ENCODE measurements at regions not wholly inside any gene's neighbourhood (a gene's known extent, or its start where the extent isn't known, plus 50 kb on each side); places are given as distances from the start of the nearest gene placed in this dataset.

- TF ChIP-seq PRDM6 (tag by site-specific recombination; IDR thresholded peaks at IDR 0.05) (no peak), INSM2 (tag by site-specific recombination; IDR thresholded peaks at IDR 0.05) (no peak), ZNF654 (tag by site-specific recombination; IDR thresholded peaks at IDR 0.05; ENCODE audit: low read depth) (no peak), ZNF48 (tag by site-specific recombination; IDR thresholded peaks at IDR 0.05) (no peak), ZNF513 (tag by site-specific recombination; IDR thresholded peaks at IDR 0.05) (no peak), ZNF76 (tag by site-specific recombination; IDR thresholded peaks at IDR 0.05; ENCODE audit: borderline replicate concordance, low read depth) (no peak)
These were observed 77.4 kb downstream of the PSMG1 start (continued) for GRCh38 chr21:39105836-39106235.

DNA sequence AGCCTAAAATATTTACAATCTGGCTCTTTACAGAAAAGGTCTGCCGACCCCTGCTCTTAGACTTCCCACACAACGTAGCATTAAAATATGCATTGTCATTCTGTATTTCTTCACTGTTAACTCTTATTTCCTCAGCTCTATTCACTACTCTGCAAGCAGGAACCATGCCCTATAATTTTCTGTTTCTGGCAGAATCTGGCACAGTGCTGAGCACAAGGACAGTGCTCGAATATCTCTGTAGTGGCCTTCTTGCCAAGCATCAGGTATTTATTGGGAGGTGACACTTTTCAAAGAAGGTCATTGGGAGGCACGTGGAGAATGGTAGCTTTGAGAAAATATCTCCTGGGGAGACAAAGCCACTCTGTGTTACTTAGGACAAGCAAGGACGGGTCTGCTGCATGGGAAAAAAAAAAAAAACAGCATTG, 77.9 kb downstream of the PSMG1 start:
- no peak for TF ChIP-seq SP7 (tag by site-specific recombination; IDR thresholded peaks at IDR 0.05)
- TF ChIP-seq ZNF473 (tag by site-specific recombination; IDR thresholded peaks at IDR 0.05) = no peak
- TF ChIP-seq, protein P1, sequence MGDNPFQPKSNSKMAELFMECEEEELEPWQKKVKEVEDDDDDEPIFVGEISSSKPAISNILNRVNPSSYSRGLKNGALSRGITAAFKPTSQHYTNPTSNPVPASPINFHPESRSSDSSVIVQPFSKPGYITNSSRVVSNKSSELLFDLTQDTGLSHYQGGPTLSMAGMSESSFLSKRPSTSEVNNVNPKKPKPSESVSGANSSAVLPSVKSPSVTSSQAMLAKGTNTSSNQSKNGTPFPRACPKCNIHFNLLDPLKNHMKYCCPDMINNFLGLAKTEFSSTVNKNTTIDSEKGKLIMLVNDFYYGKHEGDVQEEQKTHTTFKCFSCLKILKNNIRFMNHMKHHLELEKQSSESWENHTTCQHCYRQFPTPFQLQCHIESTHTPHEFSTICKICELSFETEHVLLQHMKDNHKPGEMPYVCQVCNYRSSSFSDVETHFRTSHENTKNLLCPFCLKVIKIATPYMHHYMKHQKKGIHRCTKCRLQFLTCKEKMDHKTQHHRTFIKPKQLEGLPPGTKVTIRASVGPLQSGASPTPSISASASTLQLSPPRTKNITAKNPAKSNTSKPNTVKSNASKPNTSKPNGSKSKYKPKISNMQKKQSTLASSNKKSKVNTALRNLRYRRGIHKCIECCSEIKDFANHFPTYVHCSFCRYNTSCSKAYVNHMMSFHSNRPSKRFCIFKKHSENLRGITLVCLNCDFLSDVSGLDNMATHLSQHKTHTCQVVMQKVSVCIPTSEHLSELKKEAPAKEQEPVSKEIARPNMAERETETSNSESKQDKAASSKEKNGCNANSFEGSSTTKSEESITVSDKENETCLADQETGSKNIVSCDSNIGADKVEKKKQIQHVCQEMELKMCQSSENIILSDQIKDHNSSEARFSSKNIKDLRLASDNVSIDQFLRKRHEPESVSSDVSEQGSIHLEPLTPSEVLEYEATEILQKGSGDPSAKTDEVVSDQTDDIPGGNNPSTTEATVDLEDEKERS (tag by site-specific recombination; IDR thresholded peaks at IDR 0.05) = no peak
- TF ChIP-seq ZNF555 (tag by site-specific recombination; conservative IDR thresholded peaks at IDR 0.05) = no peak
- no peak for TF ChIP-seq ZBTB44 (tag by site-specific recombination; IDR thresholded peaks at IDR 0.05)
- no peak for TF ChIP-seq ZNF157 (tag by site-specific recombination; IDR thresholded peaks at IDR 0.05)
- Histone ChIP-seq H3K27ac (ENCODE audit: extremely low read depth, low read depth, low read length) (no peak overlapping the region), H3K36me3 (ENCODE audit: control insufficient read depth in 2 of 2, insufficient read depth in 1 of 2, low read length in 2 of 2) (no peaks in the 10 kb centered on the region), H3K4me3 (ENCODE audit: low read depth, low read length) (no peak overlapping the region), H3K4me1 (ENCODE audit: control insufficient read depth, insufficient read depth, low read length) (no peaks in the 10 kb centered on the region), H3K9me3 (ENCODE audit: control insufficient read depth, insufficient read depth, low read depth, low read length) (no peaks in the 10 kb centered on the region)
- ChIA-PET POLR2A (interaction anchor here (0.6 to 0.8 kb wide), 2 partner anchors 10 to 72 kb away, joined by 3 to 4 read pairs; no protein-coding TSS in a partner anchor), CTCF (interaction anchor here (1.0 to 1.1 kb wide), 2 partner anchors 10 to 33 kb away, joined by 3 read pairs; no protein-coding TSS in a partner anchor)

GRCh38 chr21:39104911-39105310, 78.3 kb downstream of the PSMG1 start:
- POLR2A ChIA-PET = interaction anchor here (0.8 kb wide), 1 partner anchor 10 kb away, joined by 4 read pairs; no protein-coding TSS in a partner anchor
- Histone ChIP-seq H3K4me3 (ENCODE audit: low read depth, low read length) (no peak overlapping the region), H3K9me3 (ENCODE audit: control insufficient read depth, insufficient read depth, low read depth, low read length) (no peaks in the 10 kb centered on the region), H3K36me3 (ENCODE audit: control insufficient read depth in 2 of 2, insufficient read depth in 1 of 2, low read length in 2 of 2) (no peaks in the 10 kb centered on the region), H3K27ac (ENCODE audit: extremely low read depth, low read depth, low read length) (no peak overlapping the region), H3K4me1 (ENCODE audit: control insufficient read depth, insufficient read depth, low read length) (no peaks in the 10 kb centered on the region)
- CTCF ChIA-PET = interaction anchor here (0.6 to 1.1 kb wide), 3 partner anchors 10 to 374 kb away, joined by 3 read pairs; no protein-coding TSS in a partner anchor
- TF ChIP-seq, protein P2, sequence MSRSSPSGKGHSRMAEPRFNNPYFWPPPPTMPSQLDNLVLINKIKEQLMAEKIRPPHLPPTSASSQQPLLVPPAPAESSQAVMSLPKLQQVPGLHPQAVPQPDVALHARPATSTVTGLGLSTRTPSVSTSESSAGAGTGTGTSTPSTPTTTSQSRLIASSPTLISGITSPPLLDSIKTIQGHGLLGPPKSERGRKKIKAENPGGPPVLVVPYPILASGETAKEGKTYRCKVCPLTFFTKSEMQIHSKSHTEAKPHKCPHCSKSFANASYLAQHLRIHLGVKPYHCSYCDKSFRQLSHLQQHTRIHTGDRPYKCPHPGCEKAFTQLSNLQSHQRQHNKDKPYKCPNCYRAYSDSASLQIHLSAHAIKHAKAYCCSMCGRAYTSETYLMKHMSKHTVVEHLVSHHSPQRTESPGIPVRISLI (tag by site-specific recombination; IDR thresholded peaks at IDR 0.05) = no peak
- TF ChIP-seq ZNF654 (tag by site-specific recombination; IDR thresholded peaks at IDR 0.05; ENCODE audit: low read depth) (no peak), REPIN1 (tag by site-specific recombination; IDR thresholded peaks at IDR 0.05; ENCODE audit: low read depth) (no peak), ZNF10 (tag by site-specific recombination; IDR thresholded peaks at IDR 0.05) (no peak), KLF7 (tag by site-specific recombination; IDR thresholded peaks at IDR 0.05; ENCODE audit: borderline replicate concordance) (no peak), ZNF768 (tag by site-specific recombination; IDR thresholded peaks at IDR 0.05) (no peak), YY2 (tag by site-specific recombination; IDR thresholded peaks at IDR 0.05) (no peak), ZNF660 (tag by site-specific recombination; IDR thresholded peaks at IDR 0.05) (no peak), ZNF146 (tag by site-specific recombination; IDR thresholded peaks at IDR 0.05) (no peak)
